Stimulated activated naive CD4-positive, alpha-beta T cell (primary cell): ENCODE measurements at regions not wholly inside any gene's neighbourhood (a gene's known extent, or its start where the extent isn't known, plus 50 kb on each side); places are given as distances from the start of the nearest gene placed in this dataset.
"Not testable (repeated sequence)": the region's sequence is repeated elsewhere in the genome, so short reads cannot be mapped to it uniquely, and the experiment has no call there.

Source experiments
- DNase-seq, 6 experiments: peaks; one replicate each; lab custom pipeline; 2025; lab: John Stamatoyannopoulos, UW

GRCh38 chr6:15839969-15840541, 177.2 kb upstream of the DTNBP1 start:
- DNase-seq, result no peak

GRCh38 chr6:15837205-15837604, 174.4 kb upstream of the DTNBP1 start:
- no peak for DNase-seq

GRCh38 chr6:15832841-15833240, 170.0 kb upstream of the DTNBP1 start:
- DNase-seq, result no peak

- no peak for DNase-seq
Observed at GRCh38 chr6:15829156-15829555, 166.3 kb upstream of the DTNBP1 start.

- no peak for DNase-seq
Observed at GRCh38 chr6:15827496-15828255, 164.8 kb upstream of the DTNBP1 start.

GRCh38 chr6:15826814-15827318, 164.0 kb upstream of the DTNBP1 start:
- no peak for DNase-seq

GRCh38 chr6:15825332-15825930, 162.6 kb upstream of the DTNBP1 start:
- no peak for DNase-seq

- DNase-seq, result no peak
Observed at GRCh38 chr6:15824811-15825210, 162.0 kb upstream of the DTNBP1 start.

- no peak for DNase-seq
Observed at GRCh38 chr6:15823838-15824414, 161.1 kb upstream of the DTNBP1 start.

- no peak for DNase-seq
Observed at GRCh38 chr6:15822835-15823234, 160.0 kb upstream of the DTNBP1 start.

GRCh38 chr6:15819841-15820240, 157.0 kb upstream of the DTNBP1 start:
- no peak for DNase-seq

- DNase-seq, result no peak
Observed at GRCh38 chr6:15819226-15819625, 156.4 kb upstream of the DTNBP1 start.

- DNase-seq, result no peak
Observed at GRCh38 chr6:15818491-15818890, 155.7 kb upstream of the DTNBP1 start.

GRCh38 chr6:15818044-15818443, 155.2 kb upstream of the DTNBP1 start:
- no peak for DNase-seq

- DNase-seq, result no peak
Observed at GRCh38 chr6:15817100-15817499, 154.3 kb upstream of the DTNBP1 start.

- DNase-seq, result no peak
Observed at GRCh38 chr6:15816661-15817060, 153.8 kb upstream of the DTNBP1 start.

- not testable (repeated sequence) for DNase-seq
Observed at GRCh38 chr6:15813698-15814097, 150.9 kb upstream of the DTNBP1 start.

GRCh38 chr6:15811107-15811506, 148.3 kb upstream of the DTNBP1 start:
- DNase-seq, result no peak

- no peak for DNase-seq
Observed at GRCh38 chr6:15810618-15811017, 147.8 kb upstream of the DTNBP1 start.

- no peak for DNase-seq
Observed at GRCh38 chr6:15809367-15809766, 146.5 kb upstream of the DTNBP1 start.

- no peak for DNase-seq
Observed at GRCh38 chr6:15804164-15805154, 141.6 kb upstream of the DTNBP1 start.

GRCh38 chr6:15802466-15802865, 139.6 kb upstream of the DTNBP1 start:
- DNase-seq, result no peak
